WI38 (cell line): ENCODE measurements at regions not wholly inside any gene's neighbourhood (a gene's known extent, or its start where the extent isn't known, plus 50 kb on each side); places are given as distances from the start of the nearest gene placed in this dataset.

Experiments used
- H3K4me3 ChIP-seq: 2 replicates; pipeline ENCODE4 v1.5.1; 2011; ENCODE audit warnings: low read depth, mild to moderate bottlenecking, control low read depth, low read length
- CTCF ChIP-seq: IDR thresholded peaks from 2 replicates; pipeline ENCODE4 v1.5.1; 2012; ENCODE audit warnings: low read depth, mild to moderate bottlenecking, control low read depth, low read length

DNA sequence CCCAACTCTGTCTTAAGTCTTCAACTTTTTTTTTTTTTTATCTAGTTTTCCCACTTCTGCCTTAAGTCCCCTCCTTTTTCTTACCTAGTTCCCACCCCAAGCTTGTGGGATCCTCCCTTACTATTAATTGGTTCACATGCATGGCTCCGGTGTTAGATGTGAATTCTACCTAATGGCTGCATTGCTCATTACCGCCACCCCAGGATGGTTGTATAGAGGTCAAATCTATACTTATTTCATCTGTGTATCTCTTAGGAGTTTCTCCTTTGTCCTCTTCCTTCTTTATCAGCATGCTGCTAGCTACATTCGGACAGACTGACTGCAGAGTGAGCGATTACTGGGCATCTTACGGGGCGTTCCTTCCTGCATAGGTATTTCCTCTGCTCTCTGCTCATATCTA lies 605.7 kb upstream of the GRM7 start:
- TF ChIP-seq CTCF, result no peak
- no peak overlapping the region for H3K4me3 ChIP-seq

DNA sequence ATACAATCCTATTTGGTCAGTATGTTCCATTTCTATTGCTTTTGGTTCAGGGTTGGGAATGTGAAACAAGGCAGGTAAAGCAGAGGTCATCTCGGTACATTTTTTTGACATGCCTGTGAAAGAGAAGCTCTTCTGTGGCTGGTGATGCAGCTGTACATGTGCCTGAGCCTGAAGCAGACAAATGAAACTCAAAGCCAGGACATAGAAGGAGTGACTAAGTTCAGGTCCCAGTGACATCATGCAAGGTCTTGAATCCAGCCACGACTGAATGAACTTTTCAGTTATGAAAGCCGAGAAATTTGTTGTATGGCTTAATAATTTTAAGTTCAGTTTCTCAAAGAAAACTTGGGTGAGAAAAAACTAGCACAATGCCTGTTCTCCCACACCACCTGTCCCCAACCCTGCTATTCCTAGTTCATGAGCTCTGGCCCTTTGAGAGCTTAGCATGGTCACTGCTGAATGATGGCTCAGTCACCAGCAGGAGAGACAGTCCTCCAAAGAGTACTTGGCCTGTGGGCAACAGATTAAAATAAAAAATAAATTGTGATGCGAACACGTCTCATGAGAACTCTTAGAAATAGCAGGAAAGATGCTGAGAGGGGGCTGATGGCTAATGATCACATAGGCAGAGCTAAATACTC lies 600.2 kb upstream of the GRM7 start:
- H3K4me3 ChIP-seq, result no peak overlapping the region
- no peak for TF ChIP-seq CTCF

- no peak for TF ChIP-seq CTCF
- H3K4me3 ChIP-seq, result no peak overlapping the region
Measured at GRCh38 chr3:6262010-6262409, 598.9 kb upstream of the GRM7 start.

DNA sequence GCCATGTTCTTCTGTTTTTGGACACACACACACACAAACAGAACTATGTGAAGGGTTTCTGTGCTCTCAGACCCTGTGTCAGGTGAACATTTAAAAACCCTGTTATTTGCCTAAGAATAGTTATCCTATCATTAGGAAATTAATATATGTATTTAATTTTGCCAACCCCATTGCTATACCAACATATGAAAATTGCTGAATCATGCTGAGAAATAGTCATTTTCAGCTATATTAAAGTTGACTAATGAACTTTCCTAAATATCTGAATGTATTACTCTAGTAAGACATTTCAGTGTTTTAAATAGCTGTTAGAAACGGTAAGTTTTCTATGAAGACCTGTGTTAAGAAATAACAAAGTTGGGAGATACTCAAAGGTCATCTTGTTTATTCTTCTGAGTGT lies 596.9 kb upstream of the GRM7 start:
- no peak overlapping the region for H3K4me3 ChIP-seq
- TF ChIP-seq CTCF, result no peak

GRCh38 chr3:6264906-6265305 lies 596.0 kb upstream of the GRM7 start:
- no peak overlapping the region for H3K4me3 ChIP-seq

DNA sequence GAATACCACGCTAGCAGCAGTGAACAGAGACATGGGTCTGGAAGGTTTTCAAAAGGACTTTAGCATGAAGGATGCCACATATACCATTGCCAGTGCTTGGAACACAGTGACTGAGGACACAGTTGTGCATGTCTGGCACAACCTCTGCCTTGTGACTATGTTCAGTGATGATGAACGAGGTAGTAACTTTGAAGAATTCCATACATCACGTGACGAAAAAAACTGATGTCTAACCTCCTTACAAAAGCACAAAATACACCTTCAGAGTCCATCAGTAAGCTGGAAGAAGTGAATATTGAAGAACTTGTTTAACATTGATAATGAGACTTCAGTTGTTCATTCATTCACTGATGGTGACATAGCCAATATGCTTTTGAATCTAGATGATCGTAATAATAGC lies 594.8 kb upstream of the GRM7 start:
- TF ChIP-seq CTCF, result no peak
- H3K4me3 ChIP-seq, result no peak overlapping the region

More at GRCh38 chr3:6264906-6265305, 596.0 kb upstream of the GRM7 start:
- TF ChIP-seq CTCF, result no peak

- no peak overlapping the region for H3K4me3 ChIP-seq
- TF ChIP-seq CTCF, result no peak
Measured at GRCh38 chr3:6273878-6274277, 587.0 kb upstream of the GRM7 start.
